Karpas-422 (cell line): ENCODE measurements at regions not wholly inside any gene's neighbourhood (a gene's known extent, or its start where the extent isn't known, plus 50 kb on each side); places are given as distances from the start of the nearest gene placed in this dataset.
A peak's percentile ranks its signal among the peaks of the same experiment; 100 is the strongest.

ENCODE experiments used
- DNase-seq: peaks from one replicate; pipeline ENCODE4 v3.0.0-alpha.2; 2015
- H2AFZ ChIP-seq: fragments of 200-600 bp; sonication (generic); 2 replicates; pipeline ENCODE4 v1.6.1; 2014; ENCODE audit warnings: antibody characterized with exemption, low read length, mixed read lengths
- H3K27ac ChIP-seq: fragments of 200-600 bp; sonication (generic); 2 replicates; pipeline ENCODE4 v1.5.1; 2014; ENCODE audit warnings: mild to moderate bottlenecking, low read length, moderate library complexity
- H3K27me3 ChIP-seq: fragments of 200-600 bp; sonication (generic); 2 replicates; pipeline ENCODE4 v1.6.1; 2014; ENCODE audit warnings: low read length, mixed read lengths
- H3K36me3 ChIP-seq: fragments of 200-600 bp; sonication (generic); 2 replicates; pipeline ENCODE4 v1.6.1; 2014; ENCODE audit warnings: low read length, mixed read lengths; ENCODE audit not compliant: insufficient read depth
- H3K4me1 ChIP-seq: fragments of 200-600 bp; sonication (generic); 2 replicates; pipeline ENCODE4 v1.6.1; 2014; ENCODE audit warnings: mild to moderate bottlenecking, low read length, mixed read lengths
- H3K4me2 ChIP-seq: fragments of 200-600 bp; sonication (generic); 2 replicates; pipeline ENCODE4 v1.6.1; 2014; ENCODE audit warnings: low read length, low read depth, mild to moderate bottlenecking; ENCODE audit not compliant: poor library complexity, severe bottlenecking
- H3K4me3 ChIP-seq: fragments of 200-600 bp; sonication (generic); 2 replicates; pipeline ENCODE4 v1.5.1; 2014; ENCODE audit warnings: mild to moderate bottlenecking, antibody characterized with exemption, low read length, mixed read lengths
- H3K79me2 ChIP-seq: fragments of 200-600 bp; sonication (generic); 2 replicates; pipeline ENCODE4 v1.6.1; 2014; ENCODE audit warnings: mild to moderate bottlenecking, low read length, mixed read lengths
- H3K9ac ChIP-seq: fragments of 200-600 bp; sonication (generic); 2 replicates; pipeline ENCODE4 v1.6.0; 2014; ENCODE audit warnings: low read length
- H3K9me2 ChIP-seq: fragments of 200-600 bp; sonication (generic), shearing (Covaris generic); replicated peaks from 2 replicates; pipeline ENCODE4 v1.6.0; 2014; ENCODE audit warnings: mild to moderate bottlenecking, low read length, moderate library complexity; ENCODE audit not compliant: insufficient read depth
- H3K9me3 ChIP-seq: fragments of 300-700, 200-600 bp; sonication (generic); 2 replicates; pipeline ENCODE4 v1.6.1; 2014; ENCODE audit warnings: low read length, mixed read lengths
- H4K20me1 ChIP-seq: fragments of 200-600 bp; sonication (generic); 2 replicates; pipeline ENCODE4 v1.6.1; 2014; ENCODE audit warnings: mild to moderate bottlenecking, antibody characterized with exemption, low read length, low read depth; ENCODE audit not compliant: insufficient read depth

DNA sequence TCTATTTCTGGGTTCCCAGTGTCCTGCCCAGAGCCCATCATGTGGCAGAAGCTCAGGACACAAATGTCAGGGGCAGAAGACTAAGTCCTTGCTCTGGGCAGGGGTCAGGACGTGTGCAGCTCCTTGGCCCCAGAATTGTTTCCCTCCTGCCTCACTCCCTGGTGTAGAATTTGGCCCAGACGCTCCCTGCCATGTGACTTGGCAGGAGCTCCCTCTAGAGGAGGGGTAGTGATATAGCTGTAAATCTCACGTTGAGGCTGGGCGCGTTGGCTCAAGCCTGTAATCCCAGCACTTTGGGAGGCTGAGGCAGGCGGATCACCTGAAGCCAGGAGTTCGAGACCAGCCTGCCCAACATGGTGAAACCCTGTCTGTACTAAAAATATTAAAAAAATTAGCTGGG is 91.2 kb downstream of the UBIAD1 start:
- peak; percentile 80 for DNase-seq
- 0 out of 2 replicates have a peak, but pooled peaks cover 5% of the 10 kb centered on the region for H3K9me3 ChIP-seq

DNA sequence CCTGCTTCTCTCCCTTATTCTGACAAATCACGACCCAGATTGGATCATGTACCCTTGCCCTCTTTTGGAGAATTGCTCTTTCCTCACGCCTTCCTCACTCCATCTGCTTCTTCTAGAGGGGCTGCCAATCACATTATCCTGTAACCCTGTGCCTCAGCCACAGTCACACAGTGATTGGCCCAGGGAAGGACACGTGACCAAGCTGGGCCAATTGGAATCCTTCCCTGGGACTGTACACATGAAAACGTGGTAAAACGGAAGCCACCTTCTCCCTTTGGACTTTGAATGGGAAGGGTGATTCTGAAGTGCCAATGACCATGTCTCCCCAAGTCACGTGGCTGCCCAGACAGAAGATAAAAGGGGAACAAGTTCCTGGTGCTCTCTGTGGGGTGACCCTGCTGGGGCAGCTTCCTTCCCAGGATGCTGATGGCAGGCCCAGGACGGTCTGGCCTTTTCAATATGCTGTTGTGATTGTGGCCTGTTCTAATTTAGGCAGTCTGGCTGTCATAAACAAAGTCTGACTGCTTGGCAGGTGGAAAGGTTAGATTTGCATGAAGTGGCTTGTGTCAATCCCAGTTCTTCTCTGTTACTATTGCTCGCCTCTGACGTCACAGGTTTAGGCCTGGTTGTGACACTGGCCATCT is 92.9 kb downstream of the UBIAD1 start:
- Histone ChIP-seq H3K4me1 (no peaks in the 10 kb centered on the region), H2AFZ (no peak overlapping the region), H4K20me1 (no peaks in the 10 kb centered on the region), H3K9ac (no peak overlapping the region), H3K4me2 (no peak overlapping the region), H3K79me2 (no peaks in the 10 kb centered on the region), H3K27ac (no peak overlapping the region), H3K27me3 (no peaks in the 10 kb centered on the region), H3K4me3 (no peak overlapping the region), H3K9me3 (0 out of 2 replicates have a peak, but pooled peaks cover 5% of the 10 kb centered on the region), H3K36me3 (no peaks in the 10 kb centered on the region), H3K9me2 (no peaks in the 10 kb centered on the region)
- no peak for DNase-seq

More for the DNA sequence above, 91.2 kb downstream of the UBIAD1 start:
- no peaks in the 10 kb centered on the region for H3K27me3 ChIP-seq
- no peaks in the 10 kb centered on the region for H4K20me1 ChIP-seq
- no peak overlapping the region for H3K9ac ChIP-seq
- H3K36me3 ChIP-seq: no peaks in the 10 kb centered on the region
- no peak overlapping the region for H3K27ac ChIP-seq
- H3K4me2 ChIP-seq: no peak overlapping the region
- H3K4me3 ChIP-seq: no peak overlapping the region
- H2AFZ ChIP-seq: no peak overlapping the region
- H3K4me1 ChIP-seq: no peaks in the 10 kb centered on the region
- H3K79me2 ChIP-seq: no peaks in the 10 kb centered on the region
- no peaks in the 10 kb centered on the region for H3K9me2 ChIP-seq

DNA sequence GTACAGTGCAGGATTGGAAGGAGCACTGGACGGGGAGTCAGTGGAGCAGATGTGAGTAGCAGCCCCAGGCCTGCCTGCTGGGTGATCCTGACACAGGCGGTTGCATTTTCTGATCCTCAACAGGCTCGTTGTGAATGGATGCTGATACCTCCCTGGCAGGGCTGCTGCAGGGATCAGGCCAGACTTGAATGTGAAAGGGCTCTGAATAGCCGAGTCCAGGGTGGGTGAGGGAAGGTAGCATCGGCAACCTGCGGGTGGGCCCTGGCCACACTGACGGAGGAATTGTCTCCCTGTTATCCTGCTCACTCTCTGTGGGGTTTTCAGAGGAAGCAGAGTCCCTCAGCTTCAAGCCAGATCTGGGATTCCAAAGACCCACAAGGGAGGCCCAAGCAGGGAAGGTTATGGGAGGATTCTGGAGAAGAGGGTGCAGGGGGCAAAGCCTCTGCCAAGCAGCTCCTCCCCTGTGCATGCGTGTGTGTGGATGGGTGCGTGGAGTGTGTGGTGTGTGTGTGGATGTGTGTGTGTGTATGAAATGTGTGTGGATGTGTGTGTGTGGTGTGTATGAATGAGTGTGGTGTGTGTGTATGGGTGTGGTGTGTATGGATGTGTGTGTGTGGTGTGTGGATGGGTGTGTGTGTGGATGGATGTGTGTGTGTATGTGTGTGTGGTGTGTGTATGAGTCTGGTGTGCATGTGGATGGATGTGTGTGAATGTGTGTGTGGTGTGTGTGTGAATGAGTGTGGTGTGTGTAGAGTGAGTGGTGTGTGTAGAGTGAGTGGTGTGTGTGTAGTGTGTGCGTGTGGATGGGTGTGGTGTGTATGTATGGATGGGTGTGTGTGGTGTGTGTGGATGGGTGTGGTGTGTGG is 100.3 kb downstream of the UBIAD1 start:
- H3K9ac ChIP-seq: no peak overlapping the region
- no peak overlapping the region for H3K4me2 ChIP-seq
- no peak overlapping the region for H3K4me3 ChIP-seq
- no peaks in the 10 kb centered on the region for H3K36me3 ChIP-seq
- no peaks in the 10 kb centered on the region for H4K20me1 ChIP-seq
- H3K27ac ChIP-seq: no peak overlapping the region
- DNase-seq: no peak
- no peaks in the 10 kb centered on the region for H3K79me2 ChIP-seq
- H3K4me1 ChIP-seq: peaks cover 8% of the 10 kb centered on the region
- no peaks in the 10 kb centered on the region for H3K27me3 ChIP-seq
- H3K9me3 ChIP-seq: no peaks in the 10 kb centered on the region
- H3K9me2 ChIP-seq: no peaks in the 10 kb centered on the region
- no peak overlapping the region for H2AFZ ChIP-seq

DNA sequence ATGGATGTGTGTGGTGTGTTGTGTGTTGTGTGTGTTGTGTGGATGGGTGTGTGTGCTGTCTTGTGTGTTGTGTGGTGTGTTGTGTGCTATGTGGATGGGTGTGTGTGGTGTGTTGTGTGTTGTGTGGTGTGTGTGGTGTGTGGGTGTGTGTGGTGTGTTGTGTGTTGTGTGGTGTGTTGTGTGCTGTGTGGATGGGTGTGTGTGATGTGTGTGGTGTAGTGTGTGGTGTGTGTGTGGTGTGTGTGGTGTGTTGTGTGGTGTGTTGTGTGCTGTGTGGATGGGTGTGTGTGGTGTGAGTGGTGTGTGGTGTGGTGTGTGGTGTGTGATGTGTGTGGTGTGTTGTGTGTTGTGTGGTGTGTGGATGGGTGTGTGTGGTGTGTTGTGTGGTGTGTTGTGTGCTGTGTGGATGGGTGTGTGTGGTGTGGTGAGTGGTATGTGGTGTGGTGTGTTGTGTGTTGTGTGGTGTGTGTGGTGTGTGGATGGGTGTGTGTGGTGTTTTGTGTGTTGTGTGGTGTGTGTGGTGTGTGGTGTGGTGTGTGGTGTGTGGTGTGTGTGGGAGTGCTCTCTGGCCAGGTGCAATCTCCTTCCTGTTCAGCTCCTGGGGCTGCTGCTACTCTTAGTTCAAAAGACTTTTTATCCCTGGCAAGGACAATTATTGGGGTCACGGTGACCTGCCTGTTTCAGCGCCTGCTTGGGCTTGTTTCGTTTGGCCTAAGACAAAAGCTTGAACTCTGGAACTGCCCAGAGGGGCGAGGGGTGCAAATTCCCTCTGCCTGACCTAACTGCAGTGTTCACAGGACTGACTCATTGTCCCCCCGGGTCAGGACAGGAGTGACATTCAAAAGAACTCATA is 101.1 kb downstream of the UBIAD1 start:
- H3K36me3 ChIP-seq: no peaks in the 10 kb centered on the region
- no peaks in the 10 kb centered on the region for H4K20me1 ChIP-seq
- no peak for DNase-seq
- no peak overlapping the region for H3K4me3 ChIP-seq
- no peaks in the 10 kb centered on the region for H3K9me3 ChIP-seq
- no peak overlapping the region for H3K9ac ChIP-seq
- no peaks in the 10 kb centered on the region for H3K9me2 ChIP-seq
- H3K4me2 ChIP-seq: no peak overlapping the region
- H3K79me2 ChIP-seq: no peaks in the 10 kb centered on the region
- H3K27me3 ChIP-seq: no peaks in the 10 kb centered on the region
- H3K4me1 ChIP-seq: peaks cover 8% of the 10 kb centered on the region
- no peak overlapping the region for H3K27ac ChIP-seq
- H2AFZ ChIP-seq: no peak overlapping the region

DNA sequence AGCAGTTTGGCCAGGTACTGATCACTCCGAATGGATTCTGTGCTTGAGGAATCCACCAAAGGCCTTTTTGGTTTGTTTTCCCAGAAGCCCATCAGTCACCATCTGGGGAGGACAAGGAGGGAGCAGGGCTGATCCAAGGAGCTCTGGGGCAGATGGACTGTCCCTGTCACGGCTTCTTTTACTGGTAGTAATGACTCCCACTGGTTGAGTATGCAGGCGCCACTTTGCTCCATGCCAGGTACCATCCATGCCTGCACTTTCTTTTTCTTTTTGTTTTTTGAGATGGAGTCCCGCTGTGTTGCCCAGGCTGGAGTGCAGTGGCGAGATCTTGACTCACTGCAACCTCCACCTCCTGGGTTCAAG is 101.7 kb downstream of the UBIAD1 start:
- no peaks in the 10 kb centered on the region for H3K9me2 ChIP-seq
- H3K27ac ChIP-seq: no peak overlapping the region

DNA sequence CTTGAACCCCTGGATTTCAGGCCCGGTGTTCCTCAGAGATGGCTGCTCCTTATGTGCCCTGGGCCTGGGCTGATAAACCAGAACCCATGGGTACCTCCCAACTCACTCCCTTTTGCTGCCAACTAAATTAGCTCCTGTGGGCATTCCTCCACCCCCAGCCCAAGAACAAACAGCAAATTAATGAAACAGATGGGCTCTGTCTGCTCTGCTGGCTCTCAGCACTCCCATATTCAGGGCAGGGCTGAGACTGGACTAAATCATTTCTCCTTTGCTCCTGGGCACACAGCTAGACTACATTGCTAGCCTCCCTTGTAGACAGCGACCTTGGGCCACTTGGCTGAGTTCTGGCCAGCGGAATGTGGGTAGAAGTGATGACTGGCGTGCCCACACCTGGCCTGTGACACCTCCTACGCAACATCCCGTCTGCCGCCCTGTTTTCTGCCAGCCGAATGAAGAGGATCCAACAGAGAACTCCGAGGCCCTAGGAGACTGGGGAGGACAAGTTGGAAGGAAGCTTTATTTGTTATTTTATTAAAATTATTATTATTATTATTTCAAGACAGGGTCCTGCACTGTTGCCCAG is 101.9 kb upstream of the DISP3 start:
- Histone ChIP-seq H3K9me2 (no peaks in the 10 kb centered on the region), H3K27me3 (no peaks in the 10 kb centered on the region), H3K4me1 (peaks cover 8% of the 10 kb centered on the region), H3K4me2 (no peak overlapping the region), H4K20me1 (no peaks in the 10 kb centered on the region), H3K79me2 (no peaks in the 10 kb centered on the region), H3K4me3 (no peak overlapping the region), H3K36me3 (no peaks in the 10 kb centered on the region), H3K9ac (no peak overlapping the region), H2AFZ (no peak overlapping the region), H3K27ac (no peak overlapping the region), H3K9me3 (no peaks in the 10 kb centered on the region)
- no peak for DNase-seq

More for the DNA sequence above, 101.7 kb downstream of the UBIAD1 start:
- Histone ChIP-seq H3K4me3 (no peak overlapping the region), H4K20me1 (no peaks in the 10 kb centered on the region), H3K9me3 (no peaks in the 10 kb centered on the region), H3K36me3 (no peaks in the 10 kb centered on the region), H3K4me1 (peaks cover 8% of the 10 kb centered on the region), H3K79me2 (no peaks in the 10 kb centered on the region), H2AFZ (no peak overlapping the region), H3K4me2 (no peak overlapping the region), H3K27me3 (no peaks in the 10 kb centered on the region), H3K9ac (no peak overlapping the region)
- no peak for DNase-seq

DNA sequence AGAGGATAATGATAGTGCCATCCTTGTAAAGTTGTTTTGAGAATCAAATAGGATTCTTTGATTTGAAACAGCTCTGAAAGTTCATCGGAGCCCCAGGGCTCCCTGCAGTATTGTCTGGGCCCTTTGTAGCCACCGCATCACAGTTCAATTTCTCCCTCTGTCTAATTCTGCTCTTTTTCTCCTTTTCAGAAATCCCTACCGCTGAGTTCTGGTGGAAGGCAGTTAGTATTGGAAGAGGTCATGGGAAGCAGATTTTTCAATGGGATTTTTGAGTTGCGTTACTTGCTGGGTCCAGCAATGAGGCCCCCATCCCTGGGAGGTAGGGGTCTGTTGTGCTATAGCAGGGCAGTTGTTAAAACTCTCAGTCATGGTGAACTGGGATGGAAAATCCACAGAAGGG is 101.0 kb upstream of the DISP3 start:
- Histone ChIP-seq H3K27me3 (no peaks in the 10 kb centered on the region), H3K79me2 (no peaks in the 10 kb centered on the region), H3K9ac (no peak overlapping the region), H3K4me3 (no peak overlapping the region), H4K20me1 (no peaks in the 10 kb centered on the region), H3K36me3 (no peaks in the 10 kb centered on the region), H3K9me2 (no peaks in the 10 kb centered on the region), H3K4me2 (no peak overlapping the region), H3K9me3 (no peaks in the 10 kb centered on the region), H3K4me1 (peaks cover 8% of the 10 kb centered on the region), H2AFZ (no peak overlapping the region), H3K27ac (no peak overlapping the region)
- no peak for DNase-seq

DNA sequence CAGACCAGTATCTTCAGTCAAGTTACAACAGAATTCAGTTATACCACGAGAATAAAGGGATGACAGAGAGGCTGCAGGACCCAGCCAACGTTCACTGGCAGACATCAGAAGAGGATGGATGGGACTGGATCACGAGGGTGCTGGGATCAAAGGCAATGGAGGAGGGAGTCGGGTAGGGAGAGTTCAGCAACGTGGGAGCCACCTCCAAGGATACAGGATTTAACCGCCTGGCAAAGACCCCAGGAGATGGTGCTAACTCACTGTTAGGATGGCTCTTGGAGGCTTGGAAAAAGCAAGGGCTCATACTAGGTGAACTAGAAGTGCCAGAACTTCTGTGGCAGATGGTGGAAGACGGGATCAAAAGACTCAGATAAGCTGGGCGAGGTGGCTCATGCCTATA is 99.1 kb upstream of the DISP3 start:
- no peaks in the 10 kb centered on the region for H4K20me1 ChIP-seq
- H3K4me3 ChIP-seq: no peak overlapping the region
- H3K9me3 ChIP-seq: no peaks in the 10 kb centered on the region
- peaks cover 8% of the 10 kb centered on the region for H3K4me1 ChIP-seq
- H3K9me2 ChIP-seq: no peaks in the 10 kb centered on the region
- DNase-seq: no peak
- no peak overlapping the region for H3K9ac ChIP-seq
- no peak overlapping the region for H3K4me2 ChIP-seq
- no peaks in the 10 kb centered on the region for H3K36me3 ChIP-seq
- no peaks in the 10 kb centered on the region for H3K79me2 ChIP-seq
- H2AFZ ChIP-seq: no peak overlapping the region
- no peak overlapping the region for H3K27ac ChIP-seq
- no peaks in the 10 kb centered on the region for H3K27me3 ChIP-seq
